ENCODE measurements at regions not wholly inside any gene's neighbourhood (a gene's known extent, or its start where the extent isn't known, plus 50 kb on each side); places are given as distances from the start of the nearest gene placed in this dataset.

GRCh38 chr1:17976854-17977253, 130.7 kb upstream of the IGSF21 start:
- H3K4me1 ChIP-seq (ENCODE audit: insufficient read depth, low read length), result no peaks in the 10 kb centered on the region
- no peak overlapping the region for H2BK20ac ChIP-seq (ENCODE audit: low read depth, low read length, poor library complexity, severe bottlenecking)
- Mint-ChIP-seq H3K27me3 (ENCODE audit: low read depth) (peaks cover 14% of the 10 kb centered on the region), H3K9me3 (no peaks in the 10 kb centered on the region), H3K4me3 (no peak overlapping the region), H3K27ac (no peak overlapping the region; a peak in 1 of 7 replicates), H3K36me3 (ENCODE audit: insufficient read depth in 1 of 3, low read depth in 3 of 3) (no peaks in the 10 kb centered on the region), H3K4me1 (peaks cover 12 to 23% of the 10 kb centered on the region in 2 experiments)
- no peaks in the 10 kb centered on the region for H3K79me1 ChIP-seq (ENCODE audit: insufficient read depth, low read depth, low read length, poor library complexity, severe bottlenecking)
- no peak overlapping the region for H2BK120ac ChIP-seq (ENCODE audit: low read depth, low read length, poor library complexity, severe bottlenecking)
- no peak overlapping the region for H3K4me2 ChIP-seq (ENCODE audit: insufficient read depth, insufficient read length, low read length)
- no peak for DNase-seq
- H3K23me2 ChIP-seq (ENCODE audit: insufficient read length, low read depth, low read length, poor library complexity, severe bottlenecking), result no peaks in the 10 kb centered on the region
- no peak overlapping the region for H2BK5ac ChIP-seq (ENCODE audit: insufficient read length, low read length)
- no peak for TF ChIP-seq CTCF (conservative IDR thresholded peaks at IDR 0.05)
- no peak overlapping the region for H3K23ac ChIP-seq (ENCODE audit: insufficient read length, low read depth, low read length)
- no peak overlapping the region for H4K5ac ChIP-seq (ENCODE audit: insufficient read length, low read depth, low read length)
- no peak overlapping the region for H4K91ac ChIP-seq (ENCODE audit: insufficient read length, low read depth, low read length)
- H2AFZ ChIP-seq (ENCODE audit: low read length), result no peak overlapping the region
- no peaks in the 10 kb centered on the region for H3K9me3 ChIP-seq (ENCODE audit: control insufficient read depth, low read depth, low read length)
- no peak overlapping the region for H3K27ac ChIP-seq (ENCODE audit: insufficient read length, low read depth, low read length)
- no peak overlapping the region for H3K9ac ChIP-seq (ENCODE audit: extremely low read depth, insufficient read length, low read length)
- no peak overlapping the region for H2BK15ac ChIP-seq (ENCODE audit: low read depth, low read length)
- H4K20me1 ChIP-seq (ENCODE audit: control insufficient read depth, insufficient read depth, insufficient read length), result no peaks in the 10 kb centered on the region
- no peak overlapping the region for H3K18ac ChIP-seq (ENCODE audit: insufficient read length, low read depth, low read length)
- H3K79me2 ChIP-seq (ENCODE audit: insufficient read depth, low read length), result no peaks in the 10 kb centered on the region
- H3T11ph ChIP-seq (ENCODE audit: low read length), result no peak overlapping the region
- no peak overlapping the region for H4K8ac ChIP-seq (replicated peaks; ENCODE audit: insufficient read length, low read depth, low read length)
- no peak overlapping the region for H2AK5ac ChIP-seq (ENCODE audit: insufficient read length, low read length)
- H3K14ac ChIP-seq (ENCODE audit: insufficient read depth, low read length), result no peak overlapping the region
- no peak overlapping the region for H3K4ac ChIP-seq (ENCODE audit: low read depth, low read length)
- H2BK12ac ChIP-seq (ENCODE audit: insufficient read length, low read depth, low read length), result no peak overlapping the region
- no peak overlapping the region for H3K56ac ChIP-seq (ENCODE audit: insufficient read length, low read depth, low read length)
- H3K27me3 ChIP-seq (ENCODE audit: insufficient read depth, low read length), result no peaks in the 10 kb centered on the region

All from H9 (cell line).